IPS-18c (cell line): ENCODE measurements at regions not wholly inside any gene's neighbourhood (a gene's known extent, or its start where the extent isn't known, plus 50 kb on each side); places are given as distances from the start of the nearest gene placed in this dataset.
"Not testable (repeated sequence)": the region's sequence is repeated elsewhere in the genome, so short reads cannot be mapped to it uniquely, and the experiment has no call there.

Experiments used
- H3K4me3 ChIP-seq: 2 replicates; pipeline ENCODE4 v1.7.0; 2013; ENCODE audit warnings: low read depth, mild to moderate bottlenecking, low read length, moderate library complexity; ENCODE audit not compliant: insufficient read depth
- H3K9me3 ChIP-seq: one replicate; pipeline ENCODE4 v1.6.1; 2013; ENCODE audit warnings: mild to moderate bottlenecking, low read length, moderate library complexity; ENCODE audit not compliant: control insufficient read depth, insufficient read depth

- no peaks in the 10 kb centered on the region for H3K9me3 ChIP-seq
- no peak overlapping the region for H3K4me3 ChIP-seq
These were observed 375.5 kb downstream of the HACE1 start for GRCh38 chr6:104484191-104484590.

- no peaks in the 10 kb centered on the region for H3K9me3 ChIP-seq
- no peak overlapping the region for H3K4me3 ChIP-seq
These were observed 376.4 kb downstream of the HACE1 start for GRCh38 chr6:104483225-104483834.

GRCh38 chr6:104477569-104477968 lies 382.1 kb downstream of the HACE1 start:
- no peaks in the 10 kb centered on the region for H3K9me3 ChIP-seq
- no peak overlapping the region for H3K4me3 ChIP-seq

GRCh38 chr6:104473021-104473429 lies 386.7 kb downstream of the HACE1 start:
- Histone ChIP-seq H3K9me3 (no peaks in the 10 kb centered on the region), H3K4me3 (no peak overlapping the region)

GRCh38 chr6:104472021-104472901 lies 387.5 kb downstream of the HACE1 start:
- Histone ChIP-seq H3K4me3 (no peak overlapping the region), H3K9me3 (no peaks in the 10 kb centered on the region)

GRCh38 chr6:104466306-104466705 lies 393.4 kb downstream of the HACE1 start:
- no peaks in the 10 kb centered on the region for H3K9me3 ChIP-seq
- H3K4me3 ChIP-seq: no peak overlapping the region

- no peak overlapping the region for H3K4me3 ChIP-seq
- H3K9me3 ChIP-seq: no peaks in the 10 kb centered on the region
These were observed 396.7 kb downstream of the HACE1 start for GRCh38 chr6:104462811-104463599.

GRCh38 chr6:104460738-104461483 lies 398.8 kb downstream of the HACE1 start:
- no peak overlapping the region for H3K4me3 ChIP-seq
- H3K9me3 ChIP-seq: no peaks in the 10 kb centered on the region

- no peak overlapping the region for H3K4me3 ChIP-seq
- H3K9me3 ChIP-seq: no peaks in the 10 kb centered on the region
These were observed 400.2 kb downstream of the HACE1 start for GRCh38 chr6:104459543-104459942.

GRCh38 chr6:104449918-104450317 lies 409.8 kb downstream of the HACE1 start:
- Histone ChIP-seq H3K4me3 (no peak overlapping the region), H3K9me3 (peaks cover 2% of the 10 kb centered on the region)

- not testable (repeated sequence) for H3K9me3 ChIP-seq, H3K4me3 ChIP-seq
These were observed 413.3 kb downstream of the HACE1 start for GRCh38 chr6:104446101-104447080.

GRCh38 chr6:104434519-104434918 lies 425.2 kb downstream of the HACE1 start:
- Histone ChIP-seq H3K9me3 (no peaks in the 10 kb centered on the region), H3K4me3 (no peak overlapping the region)

- no peak overlapping the region for H3K4me3 ChIP-seq
- no peaks in the 10 kb centered on the region for H3K9me3 ChIP-seq
These were observed 428.6 kb downstream of the HACE1 start for GRCh38 chr6:104431096-104431495.

GRCh38 chr6:104428184-104428583 lies 431.5 kb downstream of the HACE1 start:
- H3K9me3 ChIP-seq: no peaks in the 10 kb centered on the region
- H3K4me3 ChIP-seq: no peak overlapping the region

GRCh38 chr6:104423691-104424090 lies 436.0 kb downstream of the HACE1 start:
- Histone ChIP-seq H3K4me3 (no peak overlapping the region), H3K9me3 (no peaks in the 10 kb centered on the region)

GRCh38 chr6:104421650-104422049 lies 438.1 kb downstream of the HACE1 start:
- no peaks in the 10 kb centered on the region for H3K9me3 ChIP-seq
- no peak overlapping the region for H3K4me3 ChIP-seq
